ENCODE measurements at regions not wholly inside any gene's neighbourhood (a gene's known extent, or its start where the extent isn't known, plus 50 kb on each side); places are given as distances from the start of the nearest gene placed in this dataset.

- TF ChIP-seq YY1 (IDR thresholded peaks at IDR 0.05; ENCODE audit: insufficient read depth, insufficient read length) (no peak), ZNF274 (IDR thresholded peaks at IDR 0.05; ENCODE audit: low read depth, low read length) (no peak)
Measured at GRCh38 chr5:135745897-135746500, 88.5 kb upstream of the SLC25A48 start.

Measured in NT2/D1 (cell line).